HEK293T (cell line): ENCODE measurements at regions not wholly inside any gene's neighbourhood (a gene's known extent, or its start where the extent isn't known, plus 50 kb on each side); places are given as distances from the start of the nearest gene placed in this dataset.

Experiments
- CTCF ChIA-PET: fragments of 350-600 bp; formaldehyde crosslinking; extraction: SDS; loops from one replicate; lab custom pipeline; 2021; ENCODE audit warnings: antibody characterized with exemption, inconsistent platforms; lab: Yijun Ruan, JAX
- POLR2A ChIA-PET: fragments of 350-600 bp; formaldehyde crosslinking; extraction: SDS; loops from one replicate; lab custom pipeline; 2020; ENCODE audit warnings: antibody characterized with exemption, inconsistent platforms; lab: Yijun Ruan, JAX
- DNase-seq: peaks from one replicate; pipeline ENCODE4 v3.0.0; 2012; ENCODE audit warnings: mixed read lengths; ENCODE audit errors: extremely low spot score
- ARNT ChIP-seq: fragments of 450-650 bp; IDR thresholded peaks from 2 replicates; pipeline ENCODE4 v1.6.1; 2017; ENCODE audit warnings: mild to moderate bottlenecking
- BHLHE40 ChIP-seq: fragments of 450-650 bp; IDR thresholded peaks from 2 replicates; pipeline ENCODE4 v1.6.1; 2016; ENCODE audit warnings: mild to moderate bottlenecking, moderate library complexity, borderline replicate concordance
- CTBP1 ChIP-seq: fragments of 450-650 bp; IDR thresholded peaks from 2 replicates; pipeline ENCODE4 v1.6.1; 2016; ENCODE audit warnings: borderline replicate concordance
- ELF4 ChIP-seq: fragments of 450-650 bp; IDR thresholded peaks from 2 replicates; pipeline ENCODE4 v1.6.1; 2017; ENCODE audit warnings: antibody characterized with exemption
- FOXA1 ChIP-seq: fragments of 450-650 bp; IDR thresholded peaks from 2 replicates; pipeline ENCODE4 v1.6.1; 2016; ENCODE audit warnings: mild to moderate bottlenecking
- FOXK2 ChIP-seq: fragments of 450-650 bp; IDR thresholded peaks from 2 replicates; pipeline ENCODE4 v1.6.1; 2016; ENCODE audit warnings: mild to moderate bottlenecking
- FOXM1 ChIP-seq: fragments of 450-650 bp; IDR thresholded peaks from 2 replicates; pipeline ENCODE4 v1.6.1; 2017; ENCODE audit warnings: mild to moderate bottlenecking, borderline replicate concordance
- HDGF ChIP-seq: fragments of 450-650 bp; IDR thresholded peaks from 2 replicates; pipeline ENCODE4 v1.6.1; 2017; ENCODE audit warnings: antibody characterized with exemption, borderline replicate concordance
- L3MBTL2 ChIP-seq: fragments of 450-650 bp; conservative IDR thresholded peaks from 2 replicates; pipeline ENCODE4 v1.6.1; 2016; ENCODE audit warnings: mild to moderate bottlenecking
- LEF1 ChIP-seq: fragments of 450-650 bp; IDR thresholded peaks from 2 replicates; pipeline ENCODE4 v1.6.1; 2017; ENCODE audit warnings: mild to moderate bottlenecking, borderline replicate concordance
- NFRKB ChIP-seq: fragments of 450-650 bp; IDR thresholded peaks from 2 replicates; pipeline ENCODE4 v1.6.1; 2016; ENCODE audit warnings: mild to moderate bottlenecking, moderate library complexity
- SP1 ChIP-seq: fragments of 450-650 bp; IDR thresholded peaks from 2 replicates; pipeline ENCODE4 v1.6.1; 2017
- SUZ12 ChIP-seq: fragments of 450-650 bp; IDR thresholded peaks from 2 replicates; pipeline ENCODE4 v1.6.1; 2016; ENCODE audit warnings: mild to moderate bottlenecking
- TARDBP ChIP-seq: fragments of 450-650 bp; IDR thresholded peaks from 2 replicates; pipeline ENCODE4 v1.6.1; 2016
- ZNF384 ChIP-seq: fragments of 450-650 bp; IDR thresholded peaks from 2 replicates; pipeline ENCODE4 v1.6.1; 2016
- TF ChIP-seq, protein P1 (sequence below): fragments of 450-650 bp; IDR thresholded peaks from 2 replicates; pipeline ENCODE4 v1.6.1; 2016

DNA sequence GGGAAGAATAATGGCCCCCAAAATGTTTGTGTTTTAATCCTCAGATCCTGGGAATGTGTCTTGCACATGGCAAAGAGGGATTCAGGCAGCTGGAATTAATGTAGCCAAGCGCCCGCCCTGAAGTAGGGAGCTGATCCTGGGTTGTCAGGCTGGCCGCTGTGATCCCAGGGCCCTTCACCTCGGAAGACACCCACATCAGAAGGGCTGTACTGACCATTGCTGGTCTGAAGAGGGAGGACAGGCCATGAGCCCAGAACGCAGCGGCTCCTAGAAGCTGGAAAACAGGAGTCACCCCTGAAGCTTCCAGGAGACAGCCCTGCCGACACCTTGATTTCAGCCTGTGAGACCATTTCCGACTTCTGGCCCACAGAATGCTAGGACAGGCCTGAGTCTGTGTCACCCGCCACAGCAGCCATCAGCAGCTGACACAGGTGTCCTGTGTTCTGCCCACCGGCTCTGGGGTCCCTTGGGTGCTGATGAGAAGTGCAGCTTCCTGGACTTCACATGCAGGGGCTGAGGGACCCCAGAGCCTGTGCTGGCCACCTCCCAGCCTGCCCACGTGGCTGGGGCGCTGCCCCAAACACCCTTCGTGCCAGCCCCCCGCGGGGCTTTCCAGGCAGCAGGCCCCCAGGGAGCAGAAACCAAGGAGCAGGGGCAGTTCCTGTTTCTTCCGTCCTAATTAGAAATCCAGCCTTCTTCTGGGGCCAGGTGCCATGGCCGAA is 86.3 kb downstream of the ERMARD start:
- ChIA-PET CTCF (no interaction called here), POLR2A (no interaction called here)
- no peak for DNase-seq
- TF ChIP-seq L3MBTL2 (no peak), ELF4 (no peak), SUZ12 (no peak), SP1 (no peak), ARNT (no peak), ZNF384 (no peak), HDGF (no peak), TARDBP (no peak), FOXM1 (no peak)
- TF ChIP-seq, protein P1, sequence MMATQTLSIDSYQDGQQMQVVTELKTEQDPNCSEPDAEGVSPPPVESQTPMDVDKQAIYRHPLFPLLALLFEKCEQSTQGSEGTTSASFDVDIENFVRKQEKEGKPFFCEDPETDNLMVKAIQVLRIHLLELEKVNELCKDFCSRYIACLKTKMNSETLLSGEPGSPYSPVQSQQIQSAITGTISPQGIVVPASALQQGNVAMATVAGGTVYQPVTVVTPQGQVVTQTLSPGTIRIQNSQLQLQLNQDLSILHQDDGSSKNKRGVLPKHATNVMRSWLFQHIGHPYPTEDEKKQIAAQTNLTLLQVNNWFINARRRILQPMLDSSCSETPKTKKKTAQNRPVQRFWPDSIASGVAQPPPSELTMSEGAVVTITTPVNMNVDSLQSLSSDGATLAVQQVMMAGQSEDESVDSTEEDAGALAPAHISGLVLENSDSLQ: no peak

DNA sequence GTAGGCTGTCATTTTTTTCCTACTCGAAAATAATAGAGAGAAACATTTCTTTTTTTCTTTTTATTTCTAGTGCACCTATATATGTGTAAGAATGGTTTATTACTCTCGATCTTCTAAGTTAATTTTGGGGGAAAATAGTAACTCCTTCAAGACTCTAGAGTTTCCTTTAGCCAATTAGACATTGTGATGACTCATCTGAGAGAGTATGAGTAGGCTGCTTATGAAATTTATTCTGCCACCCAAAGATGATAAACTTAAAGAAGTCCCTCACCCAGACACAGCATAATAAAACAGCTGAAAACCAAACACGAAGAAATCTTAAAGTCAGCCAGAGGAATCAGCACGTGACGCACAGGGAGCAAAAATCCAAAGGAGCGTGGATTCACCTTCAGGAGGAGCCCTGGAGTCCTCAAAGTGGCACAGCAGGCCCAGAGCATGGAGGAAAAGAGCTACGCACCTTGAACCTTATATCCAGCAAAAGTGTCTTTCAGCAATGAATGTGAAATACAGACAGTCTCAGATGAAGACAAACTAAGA is 81.9 kb downstream of the ERMARD start:
- POLR2A ChIA-PET: no interaction called here
- no peak for TF ChIP-seq HDGF
- no peak for TF ChIP-seq NFRKB
- TF ChIP-seq FOXA1: no peak
- TF ChIP-seq BHLHE40: no peak
- TF ChIP-seq TARDBP: no peak
- no peak for TF ChIP-seq SP1
- TF ChIP-seq ZNF384: no peak
- no peak for TF ChIP-seq ARNT
- no peak for TF ChIP-seq SUZ12
- no peak for TF ChIP-seq FOXK2
- TF ChIP-seq L3MBTL2: no peak
- no peak for TF ChIP-seq ELF4
- TF ChIP-seq CTBP1: no peak
- TF ChIP-seq LEF1: no peak
- TF ChIP-seq, protein P1: no peak
- no peak for TF ChIP-seq FOXM1

DNA sequence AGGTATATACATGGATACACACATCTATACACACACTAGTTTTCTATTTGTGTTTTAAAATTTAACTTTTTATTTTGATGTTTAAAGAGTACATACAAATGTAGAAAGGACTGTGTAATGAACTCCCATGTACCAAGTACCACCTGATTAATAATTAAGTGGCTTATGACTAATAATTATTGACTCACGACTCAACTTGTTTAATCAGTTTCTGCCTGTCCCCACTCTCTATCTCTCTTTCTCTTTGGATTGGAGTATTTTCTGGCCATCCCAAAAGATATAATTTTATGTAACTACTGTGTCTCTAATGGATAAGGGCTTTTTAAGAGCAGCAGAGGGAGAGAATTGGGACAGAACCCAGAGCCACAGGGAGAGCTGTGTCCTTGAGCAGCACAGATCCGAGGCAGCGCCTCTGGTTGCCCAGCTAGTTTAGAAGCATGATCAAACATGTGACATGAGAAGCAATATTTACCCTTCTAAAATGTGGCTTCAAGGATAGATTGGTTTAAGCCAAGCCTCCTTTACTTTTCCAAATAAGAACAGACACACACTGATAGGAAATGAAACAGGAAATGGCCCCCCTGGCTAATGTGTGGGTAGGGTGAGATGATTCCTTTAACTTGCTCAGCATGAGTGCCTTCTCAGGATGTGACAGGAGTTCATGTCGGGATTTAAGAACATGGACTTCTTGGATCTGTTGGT is 81.0 kb downstream of the ERMARD start:
- CTCF ChIA-PET: interaction anchor here (0.6 to 1.9 kb wide), 31 partner anchors 9 to 710 kb away, joined by 3 to 31 read pairs (median 4); no protein-coding TSS in a partner anchor
- no peak for DNase-seq
- TF ChIP-seq ARNT (no peak), FOXM1 (no peak), NFRKB (no peak), TARDBP (no peak), ELF4 (no peak), LEF1 (no peak), HDGF (no peak), CTBP1 (no peak)
- TF ChIP-seq, protein P1: no peak
- POLR2A ChIA-PET: interaction anchor here (0.6 kb wide), 1 partner anchor 461 kb away, joined by 3 read pairs; no protein-coding TSS in a partner anchor

More for the DNA sequence above, 81.9 kb downstream of the ERMARD start:
- DNase-seq: no peak
- CTCF ChIA-PET: interaction anchor here (0.6 kb wide), 1 partner anchor 227 kb away, joined by 3 read pairs; no protein-coding TSS in a partner anchor

DNA sequence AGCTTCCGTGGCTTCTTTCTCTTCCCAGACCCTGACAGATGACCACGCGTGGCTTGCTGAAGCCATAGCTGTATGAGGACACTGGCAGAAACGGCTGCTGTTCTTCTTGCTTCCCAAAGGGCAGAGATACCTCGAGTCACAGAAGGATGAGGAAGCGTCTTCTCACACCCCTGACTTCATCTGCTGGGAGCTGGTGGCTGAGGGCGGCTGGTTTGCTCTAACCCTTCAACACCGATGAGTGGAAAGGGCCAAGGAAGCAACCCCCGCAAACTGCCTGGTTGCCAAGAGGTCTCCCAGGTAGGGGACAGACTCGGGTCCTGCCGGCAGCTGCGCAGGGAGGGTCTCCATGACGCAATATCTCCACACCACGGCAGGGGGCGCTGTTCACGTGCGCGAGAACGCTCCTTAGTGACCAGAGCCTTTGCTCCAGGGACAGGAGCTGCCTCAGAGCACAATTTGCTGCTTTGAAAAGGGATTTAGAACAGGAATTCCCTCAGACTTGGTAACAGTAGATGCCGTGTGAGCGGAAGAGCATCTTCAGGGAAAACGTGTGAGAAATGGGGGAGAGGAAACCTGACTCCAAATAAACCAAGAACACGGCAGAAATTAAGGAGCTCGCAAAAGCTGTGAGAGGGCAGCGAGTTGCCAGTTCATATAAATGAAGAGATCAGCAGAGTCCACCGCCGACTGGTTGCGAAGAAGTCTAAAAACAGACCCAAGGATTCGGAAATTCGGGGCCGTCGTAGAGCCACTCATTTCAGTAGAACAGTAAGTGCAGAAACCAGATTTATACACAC is 80.2 kb downstream of the ERMARD start:
- DNase-seq: peak; percentile 92
- TF ChIP-seq FOXA1 (no peak), SUZ12 (no peak), L3MBTL2 (no peak), ARNT (no peak), TARDBP (no peak), NFRKB (no peak), LEF1 (no peak), BHLHE40 (no peak), FOXM1 (no peak), ELF4 (no peak), ZNF384 (no peak), FOXK2 (no peak), SP1 (no peak), CTBP1 (no peak), HDGF (no peak)
- TF ChIP-seq, protein P1: no peak
- POLR2A ChIA-PET: interaction anchor here (0.6 kb wide), 1 partner anchor 462 kb away, joined by 3 read pairs; no protein-coding TSS in a partner anchor
- CTCF ChIA-PET: interaction anchor here (0.6 to 1.9 kb wide), 31 partner anchors 8 to 711 kb away, joined by 3 to 31 read pairs (median 4); no protein-coding TSS in a partner anchor
